Skin epidermis (tissue), 12 donors: ENCODE measurements at regions not wholly inside any gene's neighbourhood (a gene's known extent, or its start where the extent isn't known, plus 50 kb on each side); places are given as distances from the start of the nearest gene placed in this dataset.
"Not testable (repeated sequence)": the region's sequence is repeated elsewhere in the genome, so short reads cannot be mapped to it uniquely, and the experiment has no call there.

ENCODE experiments used
- H3K27ac ChIP-seq, 21 experiments: fragments of 200-600 bp; sonication (generic) in 11 of 21; one replicate each; pipeline ENCODE4 v1.5.0; 2020; ENCODE audit warnings: mild to moderate bottlenecking in 3 of 21, inconsistent platforms in 2 of 21, moderate library complexity in 2 of 21
- H3K4me3 ChIP-seq, 7 experiments: fragments of 200-600 bp; sonication (generic) in 2 of 7; one replicate each; pipeline ENCODE4 v1.5.0; 2020; ENCODE audit warnings: inconsistent platforms in 2 of 7, mild to moderate bottlenecking in 2 of 7, moderate library complexity in 1 of 7

DNA sequence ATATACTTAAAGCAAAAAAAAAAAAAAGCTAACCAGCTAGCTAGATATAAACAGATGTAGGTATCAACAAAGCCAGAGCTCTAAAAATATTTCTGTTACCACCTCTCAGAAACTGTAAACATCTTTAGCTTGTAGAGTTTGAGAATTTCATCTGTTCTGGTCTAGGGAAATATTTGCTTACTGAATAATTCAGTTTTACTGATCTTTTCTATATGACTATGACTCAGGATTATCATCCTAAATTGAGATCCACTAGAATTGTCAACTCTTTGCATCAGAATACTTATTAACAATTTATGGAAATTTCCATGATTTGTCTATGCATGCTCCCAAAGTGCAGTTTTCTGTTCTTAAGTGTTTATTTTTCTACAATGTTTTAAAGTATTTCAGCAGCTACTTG, 517.3 kb downstream of the DIPK2A start:
- H3K4me3 ChIP-seq = no peak overlapping the region

GRCh38 chr3:144491333-144491732, 519.7 kb downstream of the DIPK2A start:
- Histone ChIP-seq H3K27ac (no peak overlapping the region), H3K4me3 (no peak overlapping the region)

More for the DNA sequence above, 517.3 kb downstream of the DIPK2A start:
- no peak overlapping the region for H3K27ac ChIP-seq

- H3K4me3 ChIP-seq, H3K27ac ChIP-seq: not testable (repeated sequence)
Measured at GRCh38 chr3:144494651-144495050, 523.0 kb downstream of the DIPK2A start.

DNA sequence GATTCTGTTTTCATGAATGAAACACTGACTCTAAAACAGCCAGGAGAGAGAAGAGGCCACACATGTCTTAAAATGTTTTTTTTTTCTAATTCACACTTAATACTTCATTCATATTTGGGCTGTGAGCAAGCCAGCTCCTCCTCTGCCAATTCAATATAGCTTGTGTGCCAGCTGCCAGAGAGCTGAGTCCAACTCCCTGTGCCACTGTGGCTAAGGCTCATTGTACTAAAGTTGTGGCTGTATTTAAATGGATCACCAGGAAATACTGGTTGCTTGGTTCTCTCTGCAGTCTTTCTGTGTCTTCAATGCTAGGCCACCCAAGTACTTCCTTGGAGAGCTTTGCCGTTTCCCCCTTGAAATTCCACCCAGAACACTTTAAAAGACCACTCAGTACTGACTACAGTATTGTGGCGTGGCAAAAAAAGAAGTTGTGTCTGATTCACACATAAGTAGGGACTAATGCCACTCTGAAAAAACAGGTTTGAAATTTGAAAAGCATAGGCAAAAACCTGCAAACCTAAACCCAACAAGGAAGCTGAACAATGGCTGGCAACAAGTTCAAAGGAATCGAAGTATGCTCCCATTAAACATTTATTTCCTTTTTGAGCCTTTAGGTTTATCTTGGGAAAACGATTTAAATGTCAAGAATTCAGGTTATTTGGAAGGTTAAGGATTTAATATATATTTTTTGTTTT, 524.7 kb downstream of the DIPK2A start:
- Histone ChIP-seq H3K4me3 (no peak overlapping the region), H3K27ac (no peak overlapping the region)

- no peak overlapping the region for H3K27ac ChIP-seq
- no peak overlapping the region for H3K4me3 ChIP-seq
Measured at GRCh38 chr3:144497452-144497851, 525.8 kb downstream of the DIPK2A start.

DNA sequence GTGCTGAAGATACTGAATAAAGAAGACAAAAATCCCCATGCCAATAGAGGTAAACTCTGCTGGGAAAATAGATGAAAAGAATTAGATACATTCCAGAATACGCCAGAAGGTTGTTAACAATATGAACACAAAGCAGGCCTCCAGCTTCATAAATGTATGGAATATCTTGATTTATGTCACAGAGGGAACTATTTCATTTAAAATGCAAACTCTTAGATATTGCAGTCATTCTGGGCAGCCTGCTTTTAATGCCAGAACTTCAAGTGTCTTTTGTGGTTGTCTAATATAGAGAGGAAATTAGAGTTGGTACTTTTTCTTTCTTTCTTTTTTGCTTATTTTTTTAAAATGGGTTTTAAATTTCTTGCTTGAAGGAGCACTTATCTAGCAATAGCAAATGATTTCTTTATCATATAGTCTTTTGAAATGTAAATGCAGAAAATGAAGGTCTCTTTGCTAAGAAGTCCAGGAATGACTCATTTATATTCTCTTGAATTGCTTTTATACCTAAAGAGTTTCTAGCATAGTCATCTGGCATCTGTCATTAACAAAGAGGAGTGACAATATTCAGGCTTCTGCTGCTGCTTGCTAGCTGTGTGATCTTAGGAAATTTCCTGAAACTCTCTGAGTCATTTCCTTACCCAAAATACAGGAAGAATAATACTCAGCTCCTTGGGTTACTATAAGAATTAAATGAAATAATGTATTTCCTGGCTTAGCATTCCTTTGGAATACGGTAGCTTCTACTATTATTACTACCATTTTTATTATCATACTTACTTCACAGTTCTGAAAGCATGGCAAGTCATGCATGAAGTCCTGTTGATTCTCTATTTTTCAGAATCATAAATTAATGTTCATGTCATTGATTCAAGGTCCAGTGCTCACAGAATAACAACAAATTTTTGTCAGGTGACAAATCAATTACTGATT, 527.6 kb downstream of the DIPK2A start:
- Histone ChIP-seq H3K27ac (no peak overlapping the region), H3K4me3 (no peak overlapping the region)

GRCh38 chr3:144501467-144501866, 529.8 kb downstream of the DIPK2A start:
- Histone ChIP-seq H3K27ac (no peak overlapping the region), H3K4me3 (no peak overlapping the region)

DNA sequence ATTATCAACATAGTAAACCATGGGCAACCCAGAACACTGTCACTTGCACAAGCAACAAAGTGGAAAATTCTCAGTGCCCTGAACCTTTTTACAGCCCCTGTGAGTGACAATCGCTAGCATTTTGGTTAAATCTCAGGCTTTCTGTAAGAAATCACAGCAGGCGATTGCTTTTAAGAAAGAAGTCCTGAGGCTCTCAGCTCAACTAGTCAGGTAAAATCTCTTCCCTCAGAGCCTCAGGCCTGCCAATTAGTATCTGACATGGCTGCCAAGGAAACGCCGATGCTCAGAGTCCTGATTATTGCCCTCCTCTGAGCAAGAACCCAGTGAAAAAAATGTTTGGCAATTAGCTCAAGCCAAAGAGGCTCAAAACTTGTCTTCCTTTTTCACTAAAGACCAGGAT, 530.8 kb downstream of the DIPK2A start:
- no peak overlapping the region for H3K27ac ChIP-seq
- H3K4me3 ChIP-seq = no peak overlapping the region

DNA sequence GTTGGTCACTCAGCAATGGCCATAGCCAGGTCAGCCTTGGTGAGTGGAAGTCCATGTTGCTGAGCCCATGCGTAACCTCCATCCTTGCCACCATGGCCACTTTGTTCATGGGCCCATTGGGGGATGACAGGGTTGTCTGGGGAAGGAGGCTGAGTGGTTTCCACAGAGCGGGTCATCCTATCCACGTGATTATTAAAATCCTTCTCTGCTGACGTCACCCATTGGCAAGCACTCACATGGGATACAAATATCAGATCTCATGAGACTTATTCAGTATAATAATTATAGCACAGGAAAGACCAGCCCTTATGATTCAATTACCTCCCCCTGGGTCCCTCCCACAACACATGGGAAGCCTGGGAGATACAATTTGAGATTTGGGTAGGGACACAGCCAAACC, 534.8 kb downstream of the DIPK2A start:
- H3K27ac ChIP-seq = not testable (repeated sequence)

GRCh38 chr3:144511346-144511745, 539.7 kb downstream of the DIPK2A start:
- Histone ChIP-seq H3K27ac (no peak overlapping the region), H3K4me3 (no peak overlapping the region)

More for the DNA sequence above, 534.8 kb downstream of the DIPK2A start:
- not testable (repeated sequence) for H3K4me3 ChIP-seq

DNA sequence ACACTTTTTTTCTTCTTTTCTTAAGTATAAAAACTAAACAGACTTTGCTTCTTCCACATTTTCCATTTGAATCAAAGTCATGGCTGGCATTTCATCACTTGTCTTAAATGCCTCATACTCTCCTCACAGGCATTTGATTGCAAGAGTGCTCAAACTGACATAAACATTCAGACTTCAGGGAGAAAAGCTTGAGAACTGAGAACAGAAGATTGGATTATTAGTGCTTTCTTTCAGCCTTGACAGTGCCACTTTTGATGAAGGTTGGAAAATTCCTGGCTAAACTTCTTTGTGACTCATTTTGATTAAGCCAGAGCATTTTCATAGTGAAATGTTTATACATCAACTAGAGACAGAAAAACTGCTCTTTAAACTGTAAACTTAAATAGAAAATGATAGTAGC, 544.4 kb downstream of the DIPK2A start:
- Histone ChIP-seq H3K27ac (no peak overlapping the region), H3K4me3 (no peak overlapping the region)

GRCh38 chr3:144516589-144516988, 545.0 kb downstream of the DIPK2A start:
- Histone ChIP-seq H3K27ac (no peak overlapping the region), H3K4me3 (no peak overlapping the region)

GRCh38 chr3:144521131-144521530, 549.5 kb downstream of the DIPK2A start:
- Histone ChIP-seq H3K4me3 (no peak overlapping the region), H3K27ac (no peak overlapping the region)

DNA sequence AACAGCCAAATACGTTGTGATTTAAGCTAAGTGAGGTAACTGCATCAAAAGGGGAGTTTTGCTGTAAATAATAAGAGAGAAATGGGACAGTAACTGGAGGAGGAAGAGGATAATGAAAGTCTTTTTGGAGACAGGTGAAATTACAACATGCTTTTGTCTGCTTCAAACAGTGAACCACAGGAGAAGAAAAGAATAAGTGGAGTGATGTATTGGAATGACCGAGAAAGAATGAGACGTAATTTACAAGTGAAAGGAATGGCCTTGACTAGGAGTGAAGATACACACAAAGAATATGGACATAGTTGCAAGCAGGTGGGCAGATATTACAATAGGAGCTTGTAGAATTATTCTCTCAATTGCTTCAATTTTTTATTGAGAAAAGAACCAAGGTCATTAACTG, 550.8 kb downstream of the DIPK2A start:
- H3K4me3 ChIP-seq = no peak overlapping the region
- H3K27ac ChIP-seq = no peak overlapping the region

DNA sequence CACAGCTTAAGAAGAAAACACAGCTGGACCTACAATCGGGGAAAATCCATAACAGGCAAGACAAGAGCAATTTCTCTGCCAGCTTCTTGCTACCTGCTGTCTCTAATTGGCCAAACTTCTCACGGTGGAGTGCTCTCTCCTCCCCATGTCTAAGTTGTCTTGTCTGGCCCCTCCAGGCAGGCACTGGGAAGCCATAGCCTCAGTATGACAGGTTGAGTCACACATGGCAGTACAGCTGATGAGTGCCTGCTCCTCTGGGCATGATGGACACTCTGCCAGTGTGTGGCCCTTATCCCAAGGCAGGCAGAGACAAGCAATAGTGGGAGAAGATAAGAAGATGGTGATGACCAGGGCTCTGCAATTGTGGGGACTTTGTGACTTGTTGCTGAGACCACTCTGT, 551.8 kb downstream of the DIPK2A start:
- Histone ChIP-seq H3K27ac (no peak overlapping the region), H3K4me3 (no peak overlapping the region)

DNA sequence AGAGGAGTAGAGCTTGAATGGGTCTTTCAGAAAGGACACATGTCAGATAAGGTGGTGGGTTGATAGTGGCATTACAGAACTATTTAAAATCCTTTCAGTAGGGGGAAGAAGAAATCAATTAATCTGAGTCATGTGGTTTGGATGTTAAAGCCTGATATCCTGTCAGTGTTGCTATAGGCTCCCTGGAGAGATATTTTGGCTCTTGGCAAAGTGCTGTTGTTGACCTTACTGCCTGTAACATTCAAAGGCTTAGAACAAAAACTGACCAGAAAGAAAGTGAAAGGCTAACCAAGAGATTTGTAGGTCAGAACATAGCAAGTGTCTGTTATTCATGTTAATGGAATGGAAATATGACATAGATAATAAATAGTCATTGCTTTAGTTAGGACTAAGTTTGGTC, 552.9 kb downstream of the DIPK2A start:
- H3K27ac ChIP-seq = no peak overlapping the region
- H3K4me3 ChIP-seq = no peak overlapping the region

GRCh38 chr3:144529566-144529965, 557.9 kb downstream of the DIPK2A start:
- no peak overlapping the region for H3K4me3 ChIP-seq
- H3K27ac ChIP-seq = no peak overlapping the region

- Histone ChIP-seq H3K4me3 (no peak overlapping the region), H3K27ac (no peak overlapping the region)
Measured at GRCh38 chr3:144544871-144545270, 573.2 kb downstream of the DIPK2A start.

- H3K4me3 ChIP-seq = no peak overlapping the region
Measured at GRCh38 chr3:144546539-144546938, 574.9 kb downstream of the DIPK2A start.

DNA sequence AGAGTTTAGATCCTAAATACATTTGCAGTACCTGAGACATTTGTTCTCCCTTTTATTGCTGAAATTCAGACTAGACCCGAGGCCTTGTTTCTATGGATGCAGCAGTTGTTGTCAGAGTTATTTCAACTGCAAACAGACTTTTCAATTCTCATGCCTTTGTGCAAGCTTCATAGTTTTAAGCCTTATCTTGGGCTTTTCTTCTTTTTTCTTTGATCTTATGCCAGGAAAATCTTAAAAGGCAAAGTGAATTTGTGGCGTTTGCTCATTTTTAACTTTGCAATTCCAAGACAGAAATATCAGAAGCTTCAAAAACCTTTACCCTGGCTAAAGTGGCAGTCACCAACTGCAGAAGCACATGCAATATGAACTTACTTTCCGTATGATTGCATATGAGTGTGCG, 576.7 kb downstream of the DIPK2A start:
- Histone ChIP-seq H3K4me3 (no peak overlapping the region), H3K27ac (no peak overlapping the region)

More at GRCh38 chr3:144546539-144546938, 574.9 kb downstream of the DIPK2A start:
- H3K27ac ChIP-seq = no peak overlapping the region

DNA sequence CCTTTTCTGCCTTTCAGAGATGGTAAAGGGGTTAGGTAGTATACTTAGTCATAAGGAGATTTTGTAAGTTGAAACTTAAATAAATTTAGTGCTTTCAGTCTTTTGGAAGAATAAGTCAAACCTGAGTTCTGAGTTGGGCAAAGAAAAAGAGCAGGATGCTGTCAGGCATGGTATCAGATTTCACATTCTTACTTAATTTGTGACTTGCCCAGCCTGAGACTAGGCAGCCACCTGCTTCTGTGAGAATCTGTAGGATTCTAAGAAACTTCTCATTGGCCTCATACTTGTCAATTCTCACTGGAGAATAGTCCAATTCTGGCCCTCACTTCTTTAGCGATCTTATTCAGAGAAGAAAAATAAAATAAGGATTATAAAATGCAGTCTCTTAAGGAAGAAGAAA, 577.5 kb downstream of the DIPK2A start:
- Histone ChIP-seq H3K4me3 (no peak overlapping the region), H3K27ac (no peak overlapping the region)
